ENCODE measurements at regions not wholly inside any gene's neighbourhood (a gene's known extent, or its start where the extent isn't known, plus 50 kb on each side); places are given as distances from the start of the nearest gene placed in this dataset.
"Not testable (repeated sequence)": the region's sequence is repeated elsewhere in the genome, so short reads cannot be mapped to it uniquely, and the experiment has no call there.

- TF ChIP-seq CTCF (conservative IDR thresholded peaks at IDR 0.05) = no peak
- H3K27ac ChIP-seq = no peak overlapping the region
Measured at GRCh38 chr2:34161549-34161948, 562.5 kb upstream of the FAM98A start.

GRCh38 chr2:34159901-34160300 lies 560.8 kb upstream of the FAM98A start:
- H3K27ac ChIP-seq = no peak overlapping the region
- TF ChIP-seq CTCF (conservative IDR thresholded peaks at IDR 0.05) = no peak

- no peak overlapping the region for H3K27ac ChIP-seq
- no peak for TF ChIP-seq CTCF (conservative IDR thresholded peaks at IDR 0.05)
Measured at GRCh38 chr2:34153484-34153883, 554.4 kb upstream of the FAM98A start.

GRCh38 chr2:34147780-34148179 lies 548.7 kb upstream of the FAM98A start:
- H3K27ac ChIP-seq = no peak overlapping the region
- no peak for TF ChIP-seq CTCF (conservative IDR thresholded peaks at IDR 0.05)

- no peak for TF ChIP-seq CTCF (conservative IDR thresholded peaks at IDR 0.05)
- H3K27ac ChIP-seq = no peak overlapping the region
Measured at GRCh38 chr2:34143149-34143548, 544.0 kb upstream of the FAM98A start.

GRCh38 chr2:34142531-34143008 lies 543.5 kb upstream of the FAM98A start:
- H3K27ac ChIP-seq = not testable (repeated sequence)

- not testable (repeated sequence) for H3K27ac ChIP-seq
Measured at GRCh38 chr2:34133065-34133464, 534.0 kb upstream of the FAM98A start.

GRCh38 chr2:34126279-34126678 lies 527.2 kb upstream of the FAM98A start:
- no peak overlapping the region for H3K27ac ChIP-seq
- TF ChIP-seq CTCF (conservative IDR thresholded peaks at IDR 0.05) = no peak

Measured in VCaP (cell line).